ENCODE measurements at regions not wholly inside any gene's neighbourhood (a gene's known extent, or its start where the extent isn't known, plus 50 kb on each side); places are given as distances from the start of the nearest gene placed in this dataset.
A peak's percentile ranks its signal among the peaks of the same experiment; 100 is the strongest.

GRCh38 chr2:204012072-204012653 lies 75.6 kb downstream of the ICOS start:
- no peak for DNase-seq

- no peak for DNase-seq
Observed at GRCh38 chr2:204015118-204015843, 78.7 kb downstream of the ICOS start.

GRCh38 chr2:204018717-204019116 lies 82.2 kb downstream of the ICOS start:
- no peak for DNase-seq

- DNase-seq, result peak in 1 of 4 experiments; percentile 17
Observed at GRCh38 chr2:204019572-204020501, 83.3 kb downstream of the ICOS start.

- DNase-seq, result no peak
Observed at GRCh38 chr2:204021290-204022081, 84.9 kb downstream of the ICOS start.

GRCh38 chr2:204022550-204022949 lies 86.0 kb downstream of the ICOS start:
- no peak for DNase-seq

GRCh38 chr2:204023088-204023487 lies 86.5 kb downstream of the ICOS start:
- no peak for DNase-seq

- no peak for DNase-seq
Observed at GRCh38 chr2:204024503-204024902, 87.9 kb downstream of the ICOS start.

GRCh38 chr2:204024906-204025475 lies 88.4 kb downstream of the ICOS start:
- DNase-seq, result no peak

- no peak for DNase-seq
Observed at GRCh38 chr2:204026294-204026693, 89.7 kb downstream of the ICOS start.

- peak in 1 of 4 experiments; percentile 4 for DNase-seq
Observed at GRCh38 chr2:204027091-204027490, 90.5 kb downstream of the ICOS start.

- no peak for DNase-seq
Observed at GRCh38 chr2:204030322-204030721, 93.8 kb downstream of the ICOS start.

- no peak for DNase-seq
Observed at GRCh38 chr2:204031056-204031455, 94.5 kb downstream of the ICOS start.

GRCh38 chr2:204032301-204032700 lies 95.7 kb downstream of the ICOS start:
- no peak for DNase-seq

- no peak for DNase-seq
Observed at GRCh38 chr2:204033611-204034495, 97.3 kb downstream of the ICOS start.

- DNase-seq, result no peak
Observed at GRCh38 chr2:204036706-204037105, 100.1 kb downstream of the ICOS start.

- DNase-seq, result no peak
Observed at GRCh38 chr2:204037286-204037685, 100.7 kb downstream of the ICOS start.

GRCh38 chr2:204039298-204039838 lies 102.8 kb downstream of the ICOS start:
- DNase-seq, result no peak

GRCh38 chr2:204040016-204040415 lies 103.5 kb downstream of the ICOS start:
- no peak for DNase-seq

GRCh38 chr2:204042401-204042800 lies 105.8 kb downstream of the ICOS start:
- no peak for DNase-seq

GRCh38 chr2:204046145-204046544 lies 109.6 kb downstream of the ICOS start:
- DNase-seq, result no peak

Data from activated CD4-positive, CD25-positive, alpha-beta regulatory T cell (primary cell).